Prostate gland (tissue), 2 donors: ENCODE measurements at regions not wholly inside any gene's neighbourhood (a gene's known extent, or its start where the extent isn't known, plus 50 kb on each side); places are given as distances from the start of the nearest gene placed in this dataset.

Experiments used
- POLR2A ChIP-seq: fragments of 450-650 bp; IDR thresholded peaks from one replicate; pipeline ENCODE4 v1.6.1; 2016; ENCODE audit warnings: antibody characterized with exemption, mild to moderate bottlenecking
- TF ChIP-seq, protein P1 (sequence below), 4 experiments: fragments of 200-600 bp in 2 of 4; fragments of 450-650 bp in 2 of 4; sonication (generic) in 2 of 4; IDR thresholded peaks; 1 replicate in 3 of 4; 2 replicates in 1 of 4; pipeline ENCODE4 v1.5.1; 2016 to 2019; ENCODE audit warnings: antibody characterized with exemption in 4 of 4, mild to moderate bottlenecking in 2 of 4, moderate library complexity in 2 of 4

DNA sequence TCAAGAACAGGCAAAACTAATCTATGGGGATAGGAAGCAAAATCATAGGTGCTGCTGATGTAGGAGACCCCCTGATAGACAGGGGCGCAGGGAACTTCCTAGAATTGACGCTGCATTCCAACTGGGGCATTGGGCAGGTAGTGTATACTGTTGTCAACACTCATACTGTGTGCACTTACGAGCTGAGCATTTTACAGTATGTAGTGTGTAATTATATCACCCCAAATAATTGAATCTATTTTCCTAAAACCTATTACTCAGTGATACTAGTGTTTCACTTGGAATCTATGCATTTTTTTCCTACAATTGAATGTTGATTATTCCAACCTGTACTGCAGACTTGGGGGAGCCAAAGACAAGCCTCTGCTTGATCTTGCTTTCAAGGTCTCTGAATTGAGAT lies 207.0 kb upstream of the PRKCQ start:
- TF ChIP-seq, protein P1, sequence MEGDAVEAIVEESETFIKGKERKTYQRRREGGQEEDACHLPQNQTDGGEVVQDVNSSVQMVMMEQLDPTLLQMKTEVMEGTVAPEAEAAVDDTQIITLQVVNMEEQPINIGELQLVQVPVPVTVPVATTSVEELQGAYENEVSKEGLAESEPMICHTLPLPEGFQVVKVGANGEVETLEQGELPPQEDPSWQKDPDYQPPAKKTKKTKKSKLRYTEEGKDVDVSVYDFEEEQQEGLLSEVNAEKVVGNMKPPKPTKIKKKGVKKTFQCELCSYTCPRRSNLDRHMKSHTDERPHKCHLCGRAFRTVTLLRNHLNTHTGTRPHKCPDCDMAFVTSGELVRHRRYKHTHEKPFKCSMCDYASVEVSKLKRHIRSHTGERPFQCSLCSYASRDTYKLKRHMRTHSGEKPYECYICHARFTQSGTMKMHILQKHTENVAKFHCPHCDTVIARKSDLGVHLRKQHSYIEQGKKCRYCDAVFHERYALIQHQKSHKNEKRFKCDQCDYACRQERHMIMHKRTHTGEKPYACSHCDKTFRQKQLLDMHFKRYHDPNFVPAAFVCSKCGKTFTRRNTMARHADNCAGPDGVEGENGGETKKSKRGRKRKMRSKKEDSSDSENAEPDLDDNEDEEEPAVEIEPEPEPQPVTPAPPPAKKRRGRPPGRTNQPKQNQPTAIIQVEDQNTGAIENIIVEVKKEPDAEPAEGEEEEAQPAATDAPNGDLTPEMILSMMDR (IDR thresholded peaks at IDR 0.05), result no peak
- TF ChIP-seq POLR2A, result no peak
